ENCODE measurements at regions not wholly inside any gene's neighbourhood (a gene's known extent, or its start where the extent isn't known, plus 50 kb on each side); places are given as distances from the start of the nearest gene placed in this dataset.

DNA sequence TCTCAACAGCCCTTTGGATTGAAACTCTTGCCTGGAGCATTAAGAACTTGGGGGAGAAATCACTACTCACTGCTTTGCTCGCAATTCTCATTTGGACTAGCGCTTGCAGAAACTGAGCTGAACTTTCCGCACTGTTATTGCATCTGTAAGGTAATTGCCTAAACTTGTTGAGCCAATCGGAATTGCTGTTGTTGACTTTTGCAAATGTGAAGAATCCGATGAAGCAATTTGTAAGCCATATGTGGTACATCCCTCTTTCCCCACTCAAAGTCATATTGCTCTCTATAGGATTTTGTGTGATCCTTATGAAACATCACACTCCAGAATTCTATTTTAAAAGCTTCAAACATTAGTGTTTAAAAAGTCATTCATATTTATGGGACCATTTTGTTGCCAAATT lies 191.7 kb upstream of the GBE1 start:
- H3K9ac ChIP-seq = no peak overlapping the region
- no peaks in the 10 kb centered on the region for H4K20me1 ChIP-seq (ENCODE audit: insufficient read depth)
- no peak for DNase-seq
- no peak overlapping the region for H3K4me2 ChIP-seq (ENCODE audit: unreplicated experiment)
- H3K79me2 ChIP-seq (ENCODE audit: insufficient read depth) = no peaks in the 10 kb centered on the region
- 60 to 62% methylated on average over 5 of the region's 5 CpGs for WGBS, 2 experiments (ENCODE audit: low coverage in 1 of 2, low lambda C conversion rate in 2 of 2, missing lambda C conversion rate in 2 of 2)
- no peaks in the 10 kb centered on the region for H3F3A ChIP-seq (ENCODE audit: insufficient read depth)
- H3K4me1 ChIP-seq (ENCODE audit: insufficient read depth) = peaks cover 12% of the 10 kb centered on the region; the same call in 1 of the 2 replicates
- H2AFZ ChIP-seq = 0 out of 2 replicates have a peak overlapping the region, but pooled peaks have one; percentile 28
- TF ChIP-seq EZH2 (IDR thresholded peaks at IDR 0.05; ENCODE audit: insufficient read depth, poor library complexity, severe bottlenecking) = no peak
- H3K36me3 ChIP-seq (ENCODE audit: low read depth) = no peaks in the 10 kb centered on the region
- H3K27ac ChIP-seq = no peak overlapping the region
- H3K9me2 ChIP-seq (ENCODE audit: insufficient read depth) = no peaks in the 10 kb centered on the region
- no peak overlapping the region for H3K4me3 ChIP-seq
- H3K27me3 ChIP-seq (replicated peaks; ENCODE audit: insufficient read depth) = no peaks in the 10 kb centered on the region
- no peaks in the 10 kb centered on the region for H3K9me3 ChIP-seq (ENCODE audit: low read depth)
- in situ Hi-C loops (cut with MboI) = no loop called here

DNA sequence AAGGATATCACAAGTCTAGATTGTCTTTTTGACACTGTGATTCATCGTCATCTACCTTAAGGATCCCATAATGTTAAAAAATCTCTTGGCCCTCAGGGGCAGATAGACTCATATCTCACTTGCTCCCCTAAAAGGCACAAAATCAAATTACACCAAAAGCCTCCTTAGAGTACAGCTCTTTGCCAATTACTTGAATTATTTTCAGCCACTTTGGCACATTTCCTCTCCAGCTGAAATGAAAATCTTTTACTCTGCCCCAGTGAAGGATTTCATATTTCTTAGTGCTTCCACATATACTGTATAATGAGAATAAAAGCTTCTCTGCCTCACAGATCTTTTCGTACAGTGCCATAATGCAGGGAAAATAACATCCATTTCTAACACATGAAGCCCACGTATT lies 190.7 kb upstream of the GBE1 start:
- Histone ChIP-seq H2AFZ (no peak overlapping the region), H3K4me3 (no peak overlapping the region), H3K9ac (no peak overlapping the region), H3K4me2 (ENCODE audit: unreplicated experiment) (no peak overlapping the region), H3K9me3 (ENCODE audit: low read depth) (no peaks in the 10 kb centered on the region), H3K27me3 (replicated peaks; ENCODE audit: insufficient read depth) (no peaks in the 10 kb centered on the region), H3K9me2 (ENCODE audit: insufficient read depth) (no peaks in the 10 kb centered on the region), H3K36me3 (ENCODE audit: low read depth) (no peaks in the 10 kb centered on the region), H3F3A (ENCODE audit: insufficient read depth) (no peaks in the 10 kb centered on the region), H3K27ac (no peak overlapping the region), H4K20me1 (ENCODE audit: insufficient read depth) (no peaks in the 10 kb centered on the region), H3K4me1 (ENCODE audit: insufficient read depth) (peaks cover 12% of the 10 kb centered on the region; the same call in 1 of the 2 replicates), H3K79me2 (ENCODE audit: insufficient read depth) (no peaks in the 10 kb centered on the region)
- 73 to 74% methylated on average over 3 of the region's 3 CpGs for WGBS, 2 experiments (ENCODE audit: low coverage in 1 of 2, low lambda C conversion rate in 2 of 2, missing lambda C conversion rate in 2 of 2)
- TF ChIP-seq EZH2phosphoT487 (IDR thresholded peaks at IDR 0.05; ENCODE audit: insufficient read depth, low read depth) = no peak
- no peak for TF ChIP-seq EZH2 (IDR thresholded peaks at IDR 0.05; ENCODE audit: insufficient read depth, poor library complexity, severe bottlenecking)
- DNase-seq = no peak
- in situ Hi-C loops (cut with MboI) = no loop called here

GRCh38 chr3:81951636-81952035 lies 190.2 kb upstream of the GBE1 start:
- 70 to 81% methylated on average over 4 of the region's 4 CpGs for WGBS, 2 experiments (ENCODE audit: low coverage in 1 of 2, low lambda C conversion rate in 2 of 2, missing lambda C conversion rate in 2 of 2)
- TF ChIP-seq EZH2 (IDR thresholded peaks at IDR 0.05; ENCODE audit: insufficient read depth, poor library complexity, severe bottlenecking) = no peak
- TF ChIP-seq EZH2phosphoT487 (IDR thresholded peaks at IDR 0.05; ENCODE audit: insufficient read depth, low read depth) = no peak
- in situ Hi-C loops (cut with MboI) = no loop called here
- no peaks in the 10 kb centered on the region for H3K36me3 ChIP-seq (ENCODE audit: low read depth)
- H3K9me2 ChIP-seq (ENCODE audit: insufficient read depth) = no peaks in the 10 kb centered on the region
- no peak overlapping the region for H3K9ac ChIP-seq
- no peak overlapping the region for H3K4me2 ChIP-seq (ENCODE audit: unreplicated experiment)
- no peak overlapping the region for H3K4me3 ChIP-seq
- no peaks in the 10 kb centered on the region for H3K79me2 ChIP-seq (ENCODE audit: insufficient read depth)
- H3K4me1 ChIP-seq (ENCODE audit: insufficient read depth) = peaks cover 12% of the 10 kb centered on the region; the same call in 1 of the 2 replicates
- DNase-seq = no peak
- H2AFZ ChIP-seq = no peak overlapping the region
- no peaks in the 10 kb centered on the region for H4K20me1 ChIP-seq (ENCODE audit: insufficient read depth)
- H3K9me3 ChIP-seq (ENCODE audit: low read depth) = no peaks in the 10 kb centered on the region
- H3F3A ChIP-seq (ENCODE audit: insufficient read depth) = no peaks in the 10 kb centered on the region
- no peak overlapping the region for H3K27ac ChIP-seq
- no peaks in the 10 kb centered on the region for H3K27me3 ChIP-seq (replicated peaks; ENCODE audit: insufficient read depth)

DNA sequence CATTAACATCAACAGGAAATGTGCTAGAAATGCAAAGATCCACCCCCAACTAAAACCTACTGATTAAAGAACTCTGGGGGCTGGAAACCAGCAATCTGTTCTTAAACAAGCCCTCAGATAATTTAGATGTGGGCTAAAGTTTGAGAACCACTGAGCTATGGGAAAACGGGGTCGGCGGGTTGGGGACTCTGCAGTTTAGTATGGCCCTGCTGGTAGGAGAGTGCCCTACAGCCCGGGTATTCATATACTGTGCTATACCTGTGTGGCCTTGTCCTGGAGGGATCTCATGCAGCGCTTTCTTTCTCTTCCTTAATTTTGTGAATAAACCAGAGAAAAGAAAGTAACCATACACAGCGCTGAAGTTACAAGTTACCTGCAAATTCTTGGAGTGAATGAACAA lies 189.7 kb upstream of the GBE1 start:
- peaks cover 11% of the 10 kb centered on the region; the same call in 1 of the 2 replicates for H3K4me1 ChIP-seq (ENCODE audit: insufficient read depth)
- in situ Hi-C loops (cut with MboI) = no loop called here
- H3K27me3 ChIP-seq (replicated peaks; ENCODE audit: insufficient read depth) = no peaks in the 10 kb centered on the region
- no peak overlapping the region for H3K9ac ChIP-seq
- no peaks in the 10 kb centered on the region for H3K36me3 ChIP-seq (ENCODE audit: low read depth)
- no peaks in the 10 kb centered on the region for H4K20me1 ChIP-seq (ENCODE audit: insufficient read depth)
- H3K4me2 ChIP-seq (ENCODE audit: unreplicated experiment) = no peak overlapping the region
- no peaks in the 10 kb centered on the region for H3K9me2 ChIP-seq (ENCODE audit: insufficient read depth)
- DNase-seq = no peak
- no peaks in the 10 kb centered on the region for H3K9me3 ChIP-seq (ENCODE audit: low read depth)
- no peak overlapping the region for H3K4me3 ChIP-seq
- no peak overlapping the region for H3K27ac ChIP-seq
- no peak overlapping the region for H2AFZ ChIP-seq
- H3F3A ChIP-seq (ENCODE audit: insufficient read depth) = no peaks in the 10 kb centered on the region
- WGBS, 2 experiments (ENCODE audit: low coverage in 1 of 2, low lambda C conversion rate in 2 of 2, missing lambda C conversion rate in 2 of 2) = 88% methylated on average over 6 of the region's 6 CpGs
- TF ChIP-seq EZH2phosphoT487 (IDR thresholded peaks at IDR 0.05; ENCODE audit: insufficient read depth, low read depth) (no peak), EZH2 (IDR thresholded peaks at IDR 0.05; ENCODE audit: insufficient read depth, poor library complexity, severe bottlenecking) (no peak)
- H3K79me2 ChIP-seq (ENCODE audit: insufficient read depth) = no peaks in the 10 kb centered on the region

DNA sequence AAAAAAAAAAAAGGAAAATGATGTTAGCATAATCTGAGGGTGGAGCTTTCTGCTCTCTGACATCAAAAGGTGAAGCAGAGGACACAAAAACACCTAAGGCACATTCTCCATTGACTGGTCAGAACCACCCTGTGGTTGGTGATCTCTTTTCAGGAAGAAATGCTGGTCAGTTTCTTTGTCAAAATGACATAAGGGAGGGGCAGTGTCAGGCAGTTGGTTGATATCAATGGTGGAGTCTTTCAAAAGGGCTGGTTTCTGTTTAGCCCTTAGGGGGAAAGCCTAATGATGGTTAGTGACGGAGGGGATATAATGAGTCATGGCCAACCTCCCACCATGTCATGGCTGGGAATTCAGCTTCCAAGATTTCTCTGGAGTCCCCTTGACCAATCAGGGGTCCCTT lies 185.9 kb upstream of the GBE1 start:
- H3K4me1 ChIP-seq (ENCODE audit: insufficient read depth) = no peaks in the 10 kb centered on the region
- H3K9me3 ChIP-seq (ENCODE audit: low read depth) = peaks cover 3% of the 10 kb centered on the region
- WGBS, 2 experiments (ENCODE audit: low coverage in 1 of 2, low lambda C conversion rate in 2 of 2, missing lambda C conversion rate in 2 of 2) = 92 to 100% methylated on average over 1 of the region's 1 CpG
- H4K20me1 ChIP-seq (ENCODE audit: insufficient read depth) = no peaks in the 10 kb centered on the region
- H3F3A ChIP-seq (ENCODE audit: insufficient read depth) = no peaks in the 10 kb centered on the region
- in situ Hi-C loops (cut with MboI) = no loop called here
- no peaks in the 10 kb centered on the region for H3K9me2 ChIP-seq (ENCODE audit: insufficient read depth)
- no peaks in the 10 kb centered on the region for H3K36me3 ChIP-seq (ENCODE audit: low read depth)
- H3K4me2 ChIP-seq (ENCODE audit: unreplicated experiment) = no peak overlapping the region
- no peak overlapping the region for H3K9ac ChIP-seq
- TF ChIP-seq EZH2 (IDR thresholded peaks at IDR 0.05; ENCODE audit: insufficient read depth, poor library complexity, severe bottlenecking) (no peak), EZH2phosphoT487 (IDR thresholded peaks at IDR 0.05; ENCODE audit: insufficient read depth, low read depth) (no peak)
- H3K4me3 ChIP-seq = no peak overlapping the region
- no peak overlapping the region for H2AFZ ChIP-seq
- H3K27me3 ChIP-seq (replicated peaks; ENCODE audit: insufficient read depth) = no peaks in the 10 kb centered on the region
- DNase-seq = no peak
- no peaks in the 10 kb centered on the region for H3K79me2 ChIP-seq (ENCODE audit: insufficient read depth)
- no peak overlapping the region for H3K27ac ChIP-seq
